ENCODE measurements at regions not wholly inside any gene's neighbourhood (a gene's known extent, or its start where the extent isn't known, plus 50 kb on each side); places are given as distances from the start of the nearest gene placed in this dataset.
"Not testable (repeated sequence)": the region's sequence is repeated elsewhere in the genome, so short reads cannot be mapped to it uniquely, and the experiment has no call there.

DNA sequence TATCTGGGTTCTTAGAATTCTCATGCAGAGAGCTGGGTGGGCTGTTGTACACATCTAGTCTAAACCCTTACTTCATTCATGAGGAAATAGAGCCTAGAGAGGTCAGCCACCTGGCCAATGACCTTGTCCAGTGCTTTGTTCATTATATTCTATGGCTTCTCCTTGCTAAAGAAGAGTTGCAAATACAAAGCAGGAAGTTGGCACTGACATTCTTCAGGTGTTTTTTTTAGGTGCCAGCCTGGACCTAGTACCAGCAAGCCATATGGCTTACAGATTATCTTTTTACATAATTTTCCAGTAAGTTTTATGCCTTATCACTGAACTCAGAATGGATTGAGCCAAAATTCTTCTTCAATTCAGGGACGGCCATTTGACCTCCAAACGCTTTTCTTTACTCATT is 54.7 kb upstream of the PGM2 start:
- no peak for DNase-seq (ENCODE audit: low spot score)

DNA sequence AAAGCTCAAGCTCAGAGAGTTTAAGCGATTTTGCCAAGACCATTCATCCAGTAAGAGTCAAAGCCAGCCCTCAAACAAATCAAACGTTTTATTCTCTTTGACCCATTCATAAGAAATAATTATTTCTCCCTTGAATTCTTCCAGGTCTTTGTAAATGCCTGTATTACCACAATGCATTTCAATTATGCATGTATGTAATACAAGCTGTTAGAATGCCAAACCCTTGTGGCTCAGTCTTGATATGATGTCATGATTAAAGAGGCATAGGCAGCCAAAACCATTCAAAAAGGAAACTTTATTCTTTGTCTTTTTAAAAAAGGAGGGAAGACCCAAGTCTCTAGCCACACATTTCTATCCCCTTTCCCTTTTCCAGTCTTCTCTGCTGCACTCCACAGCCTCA is 56.5 kb upstream of the PGM2 start:
- DNase-seq (ENCODE audit: low spot score), result no peak

DNA sequence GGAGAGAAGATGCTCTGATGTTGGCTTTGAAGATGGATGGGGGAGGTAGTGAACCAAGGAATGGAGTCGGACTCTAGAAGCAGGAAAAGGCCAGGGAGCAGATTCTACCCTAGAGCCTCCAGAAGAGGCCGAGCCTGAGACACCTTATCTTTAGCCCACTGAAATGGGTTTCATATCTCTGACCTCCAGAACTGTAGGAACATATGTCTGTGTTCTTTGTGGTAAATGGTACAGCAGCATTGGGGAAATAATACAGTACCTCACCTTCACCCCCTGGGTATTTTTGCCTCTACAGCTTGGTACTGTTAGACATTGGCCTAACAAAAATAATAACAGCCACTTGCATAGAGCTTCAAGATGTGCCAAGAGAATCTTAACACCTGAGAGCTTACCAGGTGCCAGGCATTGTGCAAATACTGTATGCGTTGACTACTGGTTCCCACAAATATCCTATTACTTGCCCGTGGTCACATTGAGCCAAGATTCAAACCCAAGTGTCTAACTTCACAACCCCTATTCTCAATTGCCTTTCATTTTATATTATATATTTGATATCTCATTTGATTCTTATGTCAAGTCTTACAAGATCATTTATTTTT is 57.0 kb upstream of the PGM2 start:
- DNase-seq (ENCODE audit: low spot score), result no peak

DNA sequence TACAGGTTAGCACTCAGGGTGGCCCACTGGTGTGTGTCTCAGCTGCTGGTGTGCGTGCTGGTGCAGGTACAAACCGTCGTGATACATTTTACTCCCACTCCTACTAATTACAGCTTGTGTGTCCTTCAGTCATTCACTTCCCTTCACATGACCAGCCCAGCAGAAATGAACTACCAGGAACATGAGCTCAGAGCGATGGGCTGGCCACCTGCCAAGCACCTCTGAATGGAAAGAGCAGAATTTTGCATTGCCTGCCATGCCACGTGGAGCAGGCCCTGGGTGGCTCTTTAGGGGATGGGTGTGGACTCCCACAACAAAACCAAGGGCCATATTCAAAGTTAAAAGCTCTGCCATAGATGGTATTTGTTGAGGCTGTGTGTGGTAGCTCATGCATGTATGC is 58.9 kb upstream of the PGM2 start:
- DNase-seq (ENCODE audit: low spot score), result no peak

DNA sequence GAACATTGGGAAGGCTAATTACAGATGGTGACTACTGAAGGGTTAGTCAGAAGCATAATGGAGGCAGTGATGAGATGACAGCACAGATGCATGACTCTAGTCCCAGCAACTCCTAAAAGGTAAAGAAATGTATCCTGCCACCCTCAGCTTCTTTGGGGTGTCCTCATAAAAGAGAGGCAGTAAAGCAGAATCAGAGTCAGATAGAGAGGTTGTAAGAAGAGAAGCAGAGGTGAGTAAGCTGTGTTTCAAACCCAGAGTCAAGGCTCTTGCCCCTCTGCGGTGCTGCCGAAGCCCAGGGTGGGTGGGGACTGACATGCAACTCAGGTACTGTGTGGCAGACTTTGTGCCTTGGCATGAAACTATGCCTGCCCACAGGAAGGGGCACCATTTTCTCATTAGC is 59.5 kb upstream of the PGM2 start:
- no peak for DNase-seq (ENCODE audit: low spot score)

DNA sequence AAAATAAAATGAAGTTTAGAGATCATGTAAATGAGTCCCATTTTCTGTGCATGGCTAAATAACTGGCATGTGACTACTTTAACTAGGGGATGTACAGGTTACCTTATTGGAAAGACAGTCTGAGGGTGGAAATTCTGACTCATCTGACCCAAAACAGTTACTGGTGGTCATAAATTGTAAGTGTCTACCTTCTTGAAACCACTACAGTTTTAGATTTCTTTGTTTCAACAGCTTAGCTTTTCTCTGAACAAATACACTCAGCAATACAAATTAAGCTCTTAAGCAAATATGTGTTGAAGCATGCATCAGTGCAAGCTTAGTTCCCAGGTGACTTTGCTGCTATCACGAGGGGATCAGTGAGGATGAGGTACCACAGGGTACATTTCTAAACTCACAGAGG is 60.7 kb upstream of the PGM2 start:
- DNase-seq (ENCODE audit: low spot score), result no peak

DNA sequence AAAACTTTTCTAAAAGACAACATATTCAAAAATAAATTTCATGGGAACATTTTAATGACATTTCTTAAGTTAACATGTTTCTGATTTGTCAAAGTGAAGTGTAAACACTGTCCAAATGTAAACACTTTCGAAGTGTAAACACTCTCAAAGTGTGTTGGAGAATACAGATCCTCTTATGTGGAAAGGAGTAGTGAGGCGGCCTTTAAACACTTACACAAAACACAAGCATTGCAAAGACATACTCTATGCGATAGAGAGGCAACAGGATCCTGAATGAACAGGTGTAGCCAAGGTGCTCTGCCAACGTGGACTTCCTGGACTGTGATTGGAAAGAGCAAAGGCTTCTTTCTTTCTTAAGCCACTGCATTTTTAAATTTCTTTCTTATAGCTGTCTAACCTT is 62.7 kb upstream of the PGM2 start:
- no peak for DNase-seq (ENCODE audit: low spot score)

- DNase-seq (ENCODE audit: low spot score), result no peak
Measured at GRCh38 chr4:37762991-37763368, 63.5 kb upstream of the PGM2 start.

DNA sequence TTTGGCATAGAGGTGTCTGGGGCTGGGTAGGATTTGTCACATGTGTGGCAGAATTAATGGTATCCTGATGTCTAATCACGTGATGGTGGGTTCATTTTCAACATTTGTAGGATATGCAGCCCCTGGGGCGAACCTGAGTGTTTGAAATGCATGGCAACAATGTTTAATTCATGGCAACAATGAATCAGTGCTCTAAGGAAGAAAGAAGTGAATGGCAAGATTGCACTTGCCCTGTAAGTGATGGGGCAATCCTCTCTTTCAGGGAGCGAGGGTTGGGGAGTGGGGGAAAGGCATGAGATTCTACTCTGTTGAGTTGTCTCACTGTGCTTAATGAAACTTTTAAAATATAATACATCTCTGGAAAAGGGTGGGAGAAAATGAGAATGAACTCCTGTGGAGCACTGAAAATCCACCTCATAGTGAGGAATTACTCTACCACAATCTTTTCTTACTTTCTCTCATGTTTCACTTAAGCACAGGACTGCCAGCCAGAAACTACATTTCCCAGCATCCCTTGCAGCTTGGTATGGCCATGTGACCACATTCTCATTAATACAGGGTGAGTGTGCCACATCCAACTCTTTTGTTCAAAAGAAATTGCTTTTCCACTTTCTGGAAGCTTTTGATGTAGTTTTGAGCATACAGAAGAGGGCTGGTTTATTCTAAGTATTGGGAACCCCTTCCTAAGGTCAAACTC is 64.0 kb upstream of the PGM2 start:
- no peak for DNase-seq (ENCODE audit: low spot score)

GRCh38 chr4:37760840-37761239 is 65.6 kb upstream of the PGM2 start:
- DNase-seq (ENCODE audit: low spot score), result no peak

GRCh38 chr4:37759833-37760232 is 66.7 kb upstream of the PGM2 start:
- no peak for DNase-seq (ENCODE audit: low spot score)

GRCh38 chr4:37758226-37758625 is 68.3 kb upstream of the PGM2 start:
- DNase-seq (ENCODE audit: low spot score), result peak; percentile 10

GRCh38 chr4:37757761-37758160 is 68.7 kb upstream of the PGM2 start:
- DNase-seq (ENCODE audit: low spot score), result no peak

DNA sequence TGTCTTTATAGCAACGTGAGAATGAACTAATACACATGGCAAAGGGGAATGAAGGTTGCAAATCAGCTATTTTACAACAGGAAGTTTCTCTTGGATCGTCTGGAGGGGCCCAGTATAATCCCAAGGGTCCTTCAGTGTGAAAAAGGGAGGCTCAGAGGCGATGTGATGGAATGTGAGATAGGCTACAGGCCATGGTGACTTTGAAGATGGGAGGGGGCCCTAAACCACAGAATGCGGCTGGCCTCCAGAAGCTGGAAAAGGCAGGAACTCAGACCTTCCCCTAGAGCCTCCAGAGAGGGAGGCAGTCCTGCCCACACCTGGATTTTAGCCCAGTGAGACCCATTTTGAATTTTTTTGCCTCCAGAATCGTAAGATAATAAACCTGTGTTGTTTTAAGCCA is 69.4 kb upstream of the PGM2 start:
- no peak for DNase-seq (ENCODE audit: low spot score)

GRCh38 chr4:37754410-37755185 is 68.4 kb upstream of the RELL1 start:
- DNase-seq (ENCODE audit: low spot score), result no peak

- no peak for DNase-seq (ENCODE audit: low spot score)
Measured at GRCh38 chr4:37749398-37749988, 63.3 kb upstream of the RELL1 start.

GRCh38 chr4:37748485-37748884 is 62.3 kb upstream of the RELL1 start:
- DNase-seq (ENCODE audit: low spot score), result no peak

GRCh38 chr4:37747772-37748330 is 61.7 kb upstream of the RELL1 start:
- no peak for DNase-seq (ENCODE audit: low spot score)

GRCh38 chr4:37746852-37747251 is 60.7 kb upstream of the RELL1 start:
- DNase-seq (ENCODE audit: low spot score), result not testable (repeated sequence)

DNA sequence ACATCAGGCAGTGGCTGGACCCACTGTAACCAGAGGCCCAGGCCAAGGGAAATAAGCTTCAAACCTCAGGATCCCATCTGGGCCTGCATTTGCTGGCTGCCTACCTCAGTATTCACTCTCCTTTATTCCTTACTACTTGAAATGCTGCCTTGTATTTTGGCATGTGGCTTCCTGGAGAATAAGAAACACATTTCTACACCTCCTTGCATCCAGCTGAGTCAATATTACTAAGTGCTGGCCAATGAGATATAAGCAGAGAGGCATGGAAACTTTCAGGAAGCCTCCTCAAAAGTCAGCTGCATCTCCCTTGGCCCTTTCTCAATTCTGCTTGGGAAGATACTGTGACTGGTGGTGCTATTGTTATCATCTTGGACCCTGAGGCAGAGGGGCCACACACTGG is 59.8 kb upstream of the RELL1 start:
- no peak for DNase-seq (ENCODE audit: low spot score)

DNA sequence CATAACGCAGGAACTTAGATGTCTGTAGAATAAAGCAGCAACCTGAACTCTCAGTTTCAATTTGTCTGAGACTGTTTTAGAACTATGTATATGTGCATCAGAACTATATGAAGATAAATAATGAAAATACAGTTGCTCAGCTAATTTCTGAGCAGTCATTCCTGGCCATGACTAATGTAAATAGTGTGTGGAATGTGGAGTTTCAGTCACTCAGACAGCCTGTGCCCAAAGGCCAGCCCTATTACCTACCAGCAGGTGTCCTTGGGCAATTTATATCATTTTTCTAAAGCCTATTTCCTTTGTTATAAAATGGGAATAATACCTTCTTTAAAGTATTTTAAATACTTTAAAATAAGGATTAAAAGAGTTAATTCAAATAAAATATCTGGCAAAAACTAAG is 56.0 kb upstream of the RELL1 start:
- no peak for DNase-seq (ENCODE audit: low spot score)

DNA sequence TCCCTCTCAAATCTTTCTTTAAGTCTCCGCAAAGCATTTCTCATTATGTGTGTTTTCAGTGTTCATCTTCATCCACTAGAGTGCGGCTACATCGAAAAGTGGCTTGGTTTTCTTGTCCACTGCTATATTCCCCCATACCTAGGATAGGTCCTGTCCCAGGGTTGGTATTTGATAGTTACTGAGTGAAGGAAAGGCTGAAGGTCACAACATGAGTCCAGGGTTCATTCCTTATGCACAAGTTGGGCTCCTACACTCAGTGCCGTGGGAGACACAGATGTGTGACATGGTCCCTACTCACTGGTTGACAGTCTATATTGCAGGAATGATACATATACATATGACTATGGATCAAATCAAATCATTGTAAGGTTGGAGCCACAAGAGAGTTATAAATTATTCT is 55.4 kb upstream of the RELL1 start:
- no peak for DNase-seq (ENCODE audit: low spot score)

- DNase-seq (ENCODE audit: low spot score), result no peak
Measured at GRCh38 chr4:37740546-37740945, 54.4 kb upstream of the RELL1 start.

Measured in CD4-positive, alpha-beta T cell treated with Interleukin-2 at 100 ng/mL for 4 hours (primary cell).